Ovary (tissue), 3 donors: ENCODE measurements at regions not wholly inside any gene's neighbourhood (a gene's known extent, or its start where the extent isn't known, plus 50 kb on each side); places are given as distances from the start of the nearest gene placed in this dataset.

ENCODE experiments used
- EP300 ChIP-seq: sonication (generic); formaldehyde crosslinking; IDR thresholded peaks from one replicate; pipeline ENCODE4 v1.6.1; 2017; ENCODE audit warnings: antibody characterized with exemption
- POLR2A ChIP-seq: fragments of 450-650 bp; IDR thresholded peaks from one replicate; pipeline ENCODE4 v1.6.1; 2017; ENCODE audit warnings: antibody characterized with exemption, mild to moderate bottlenecking, moderate library complexity
- TF ChIP-seq, protein P1 (sequence below), 3 donors: fragments of 450-650 bp in 2 of 3; fragments of 200-600 bp in 1 of 3; IDR thresholded peaks; one replicate each; pipeline versions ENCODE4 v1.5.1 to v1.8.0; 2016 to 2022; ENCODE audit warnings: antibody characterized with exemption in 3 of 3, mild to moderate bottlenecking in 1 of 3
- donor health status: DM: no; HTN: no; CAD: no.

DNA sequence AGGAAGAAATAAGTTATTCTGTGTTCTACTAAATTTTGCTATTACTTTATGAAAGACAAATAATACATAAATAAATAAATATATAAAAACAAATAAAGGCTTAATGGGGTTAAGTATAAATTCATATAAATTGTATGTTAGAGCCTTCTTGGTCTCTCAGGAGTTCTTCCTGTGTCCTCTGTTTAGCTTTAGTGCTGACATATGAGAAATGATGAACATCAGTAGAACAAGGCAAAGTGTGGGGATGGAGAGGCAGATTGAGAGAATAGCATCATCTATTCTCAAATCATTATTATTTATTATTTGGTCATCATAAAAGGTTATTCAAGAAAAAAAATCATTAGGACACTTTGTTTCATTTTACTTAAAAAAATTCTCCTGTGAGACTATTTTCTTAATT, 468.1 kb upstream of the CHST9 start:
- TF ChIP-seq, protein P1, sequence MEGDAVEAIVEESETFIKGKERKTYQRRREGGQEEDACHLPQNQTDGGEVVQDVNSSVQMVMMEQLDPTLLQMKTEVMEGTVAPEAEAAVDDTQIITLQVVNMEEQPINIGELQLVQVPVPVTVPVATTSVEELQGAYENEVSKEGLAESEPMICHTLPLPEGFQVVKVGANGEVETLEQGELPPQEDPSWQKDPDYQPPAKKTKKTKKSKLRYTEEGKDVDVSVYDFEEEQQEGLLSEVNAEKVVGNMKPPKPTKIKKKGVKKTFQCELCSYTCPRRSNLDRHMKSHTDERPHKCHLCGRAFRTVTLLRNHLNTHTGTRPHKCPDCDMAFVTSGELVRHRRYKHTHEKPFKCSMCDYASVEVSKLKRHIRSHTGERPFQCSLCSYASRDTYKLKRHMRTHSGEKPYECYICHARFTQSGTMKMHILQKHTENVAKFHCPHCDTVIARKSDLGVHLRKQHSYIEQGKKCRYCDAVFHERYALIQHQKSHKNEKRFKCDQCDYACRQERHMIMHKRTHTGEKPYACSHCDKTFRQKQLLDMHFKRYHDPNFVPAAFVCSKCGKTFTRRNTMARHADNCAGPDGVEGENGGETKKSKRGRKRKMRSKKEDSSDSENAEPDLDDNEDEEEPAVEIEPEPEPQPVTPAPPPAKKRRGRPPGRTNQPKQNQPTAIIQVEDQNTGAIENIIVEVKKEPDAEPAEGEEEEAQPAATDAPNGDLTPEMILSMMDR (IDR thresholded peaks at IDR 0.05) = no peak
- TF ChIP-seq EP300 (no peak), POLR2A (no peak)
